ENCODE measurements at regions not wholly inside any gene's neighbourhood (a gene's known extent, or its start where the extent isn't known, plus 50 kb on each side); places are given as distances from the start of the nearest gene placed in this dataset.

DNA sequence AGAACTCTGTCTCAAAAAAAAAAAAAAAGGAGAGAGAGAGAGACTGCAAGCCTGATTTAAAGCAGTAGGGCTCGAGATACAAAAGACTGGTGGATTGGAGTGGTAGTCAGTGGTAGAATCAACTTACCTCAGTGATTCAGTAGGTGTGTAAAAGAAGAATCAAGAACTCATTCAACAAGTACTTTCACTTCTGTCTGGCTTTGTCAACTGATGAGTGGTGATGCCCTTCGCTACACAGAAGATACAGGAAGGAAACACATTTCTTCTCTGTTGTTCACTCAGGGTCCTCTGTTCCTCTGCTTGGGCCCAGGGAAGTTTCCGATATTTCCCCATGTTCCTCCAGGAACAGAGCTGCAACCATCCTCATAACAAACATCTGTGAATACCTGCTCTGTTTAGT lies 68.6 kb upstream of the COG2 start:
- TF ChIP-seq TEAD4 (IDR thresholded peaks at IDR 0.05) (no peak), EGR1 (IDR thresholded peaks at IDR 0.05) (no peak), CEBPB (IDR thresholded peaks at IDR 0.05) (no peak), USF1 (IDR thresholded peaks at IDR 0.05) (no peak), ZBTB7A (IDR thresholded peaks at IDR 0.05; ENCODE audit: low read depth) (no peak), TAF1 (IDR thresholded peaks at IDR 0.05; ENCODE audit: low read depth) (no peak), YY1 (IDR thresholded peaks at IDR 0.05; ENCODE audit: low read depth) (no peak), RAD21 (IDR thresholded peaks at IDR 0.05; ENCODE audit: low read depth) (no peak), EP300 (IDR thresholded peaks at IDR 0.05; ENCODE audit: borderline replicate concordance) (no peak)
- TF ChIP-seq, protein P1, sequence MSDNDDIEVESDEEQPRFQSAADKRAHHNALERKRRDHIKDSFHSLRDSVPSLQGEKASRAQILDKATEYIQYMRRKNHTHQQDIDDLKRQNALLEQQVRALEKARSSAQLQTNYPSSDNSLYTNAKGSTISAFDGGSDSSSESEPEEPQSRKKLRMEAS (IDR thresholded peaks at IDR 0.05), result no peak
- TF ChIP-seq, protein P2, sequence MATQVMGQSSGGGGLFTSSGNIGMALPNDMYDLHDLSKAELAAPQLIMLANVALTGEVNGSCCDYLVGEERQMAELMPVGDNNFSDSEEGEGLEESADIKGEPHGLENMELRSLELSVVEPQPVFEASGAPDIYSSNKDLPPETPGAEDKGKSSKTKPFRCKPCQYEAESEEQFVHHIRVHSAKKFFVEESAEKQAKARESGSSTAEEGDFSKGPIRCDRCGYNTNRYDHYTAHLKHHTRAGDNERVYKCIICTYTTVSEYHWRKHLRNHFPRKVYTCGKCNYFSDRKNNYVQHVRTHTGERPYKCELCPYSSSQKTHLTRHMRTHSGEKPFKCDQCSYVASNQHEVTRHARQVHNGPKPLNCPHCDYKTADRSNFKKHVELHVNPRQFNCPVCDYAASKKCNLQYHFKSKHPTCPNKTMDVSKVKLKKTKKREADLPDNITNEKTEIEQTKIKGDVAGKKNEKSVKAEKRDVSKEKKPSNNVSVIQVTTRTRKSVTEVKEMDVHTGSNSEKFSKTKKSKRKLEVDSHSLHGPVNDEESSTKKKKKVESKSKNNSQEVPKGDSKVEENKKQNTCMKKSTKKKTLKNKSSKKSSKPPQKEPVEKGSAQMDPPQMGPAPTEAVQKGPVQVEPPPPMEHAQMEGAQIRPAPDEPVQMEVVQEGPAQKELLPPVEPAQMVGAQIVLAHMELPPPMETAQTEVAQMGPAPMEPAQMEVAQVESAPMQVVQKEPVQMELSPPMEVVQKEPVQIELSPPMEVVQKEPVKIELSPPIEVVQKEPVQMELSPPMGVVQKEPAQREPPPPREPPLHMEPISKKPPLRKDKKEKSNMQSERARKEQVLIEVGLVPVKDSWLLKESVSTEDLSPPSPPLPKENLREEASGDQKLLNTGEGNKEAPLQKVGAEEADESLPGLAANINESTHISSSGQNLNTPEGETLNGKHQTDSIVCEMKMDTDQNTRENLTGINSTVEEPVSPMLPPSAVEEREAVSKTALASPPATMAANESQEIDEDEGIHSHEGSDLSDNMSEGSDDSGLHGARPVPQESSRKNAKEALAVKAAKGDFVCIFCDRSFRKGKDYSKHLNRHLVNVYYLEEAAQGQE (IDR thresholded peaks at IDR 0.05; ENCODE audit: low read depth), result no peak
